HEK293 (cell line): ENCODE measurements at regions not wholly inside any gene's neighbourhood (a gene's known extent, or its start where the extent isn't known, plus 50 kb on each side); places are given as distances from the start of the nearest gene placed in this dataset.

ENCODE experiments used
- FEZF1 ChIP-seq: fragments of 450-650 bp; formaldehyde crosslinking; IDR thresholded peaks from 2 replicates; pipeline ENCODE4 v1.5.1; 2016; ENCODE audit warnings: missing biosample characterization, missing genetic modification characterization
- ZNF366 ChIP-seq: fragments of 450-650 bp; formaldehyde crosslinking; conservative IDR thresholded peaks from 2 replicates; pipeline ENCODE4 v1.5.1; 2016; ENCODE audit warnings: missing biosample characterization, missing genetic modification characterization
- ZNF416 ChIP-seq: fragments of 450-650 bp; formaldehyde crosslinking; IDR thresholded peaks from 2 replicates; pipeline ENCODE4 v1.5.1; 2016; ENCODE audit warnings: missing biosample characterization, missing genetic modification characterization
- ZNF423 ChIP-seq: fragments of 450-650 bp; formaldehyde crosslinking; IDR thresholded peaks from 2 replicates; pipeline ENCODE4 v1.5.1; 2016; ENCODE audit warnings: missing biosample characterization, missing genetic modification characterization
- TF ChIP-seq, protein P1 (sequence below): fragments of 450-650 bp; formaldehyde crosslinking; IDR thresholded peaks from 2 replicates; pipeline ENCODE4 v1.5.1; 2016; ENCODE audit warnings: missing biosample characterization, missing genetic modification characterization
- TF ChIP-seq, protein P2 (sequence below): fragments of 450-650 bp; formaldehyde crosslinking; IDR thresholded peaks from 2 replicates; pipeline ENCODE4 v1.5.1; 2016; ENCODE audit warnings: missing biosample characterization, missing genetic modification characterization

DNA sequence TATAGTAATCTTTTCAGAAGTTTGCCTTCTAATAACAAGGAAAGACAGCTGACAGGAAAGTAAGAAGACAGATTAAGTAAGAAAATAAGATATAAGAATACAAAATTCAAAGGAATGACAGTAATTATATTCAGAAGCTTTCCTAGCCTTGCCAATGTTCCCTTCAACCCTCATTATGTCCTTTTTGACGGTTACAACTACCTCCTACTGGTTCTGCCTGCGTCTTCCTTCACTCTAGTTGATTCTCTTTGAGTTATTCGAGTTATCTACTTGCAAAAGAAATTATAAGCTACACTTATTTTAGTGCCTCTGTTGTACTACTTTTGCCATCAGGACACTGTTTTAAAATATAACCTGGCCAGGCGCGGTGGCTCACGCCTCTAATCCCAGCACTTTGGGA lies 218.9 kb upstream of the GYPC start:
- TF ChIP-seq ZNF423 (tag by site-specific recombination) (no peak), ZNF416 (tag by site-specific recombination) (no peak), ZNF366 (no peak), FEZF1 (no peak)
- TF ChIP-seq, protein P1, sequence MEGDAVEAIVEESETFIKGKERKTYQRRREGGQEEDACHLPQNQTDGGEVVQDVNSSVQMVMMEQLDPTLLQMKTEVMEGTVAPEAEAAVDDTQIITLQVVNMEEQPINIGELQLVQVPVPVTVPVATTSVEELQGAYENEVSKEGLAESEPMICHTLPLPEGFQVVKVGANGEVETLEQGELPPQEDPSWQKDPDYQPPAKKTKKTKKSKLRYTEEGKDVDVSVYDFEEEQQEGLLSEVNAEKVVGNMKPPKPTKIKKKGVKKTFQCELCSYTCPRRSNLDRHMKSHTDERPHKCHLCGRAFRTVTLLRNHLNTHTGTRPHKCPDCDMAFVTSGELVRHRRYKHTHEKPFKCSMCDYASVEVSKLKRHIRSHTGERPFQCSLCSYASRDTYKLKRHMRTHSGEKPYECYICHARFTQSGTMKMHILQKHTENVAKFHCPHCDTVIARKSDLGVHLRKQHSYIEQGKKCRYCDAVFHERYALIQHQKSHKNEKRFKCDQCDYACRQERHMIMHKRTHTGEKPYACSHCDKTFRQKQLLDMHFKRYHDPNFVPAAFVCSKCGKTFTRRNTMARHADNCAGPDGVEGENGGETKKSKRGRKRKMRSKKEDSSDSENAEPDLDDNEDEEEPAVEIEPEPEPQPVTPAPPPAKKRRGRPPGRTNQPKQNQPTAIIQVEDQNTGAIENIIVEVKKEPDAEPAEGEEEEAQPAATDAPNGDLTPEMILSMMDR (tag by site-specific recombination) = no peak
- TF ChIP-seq, protein P2, sequence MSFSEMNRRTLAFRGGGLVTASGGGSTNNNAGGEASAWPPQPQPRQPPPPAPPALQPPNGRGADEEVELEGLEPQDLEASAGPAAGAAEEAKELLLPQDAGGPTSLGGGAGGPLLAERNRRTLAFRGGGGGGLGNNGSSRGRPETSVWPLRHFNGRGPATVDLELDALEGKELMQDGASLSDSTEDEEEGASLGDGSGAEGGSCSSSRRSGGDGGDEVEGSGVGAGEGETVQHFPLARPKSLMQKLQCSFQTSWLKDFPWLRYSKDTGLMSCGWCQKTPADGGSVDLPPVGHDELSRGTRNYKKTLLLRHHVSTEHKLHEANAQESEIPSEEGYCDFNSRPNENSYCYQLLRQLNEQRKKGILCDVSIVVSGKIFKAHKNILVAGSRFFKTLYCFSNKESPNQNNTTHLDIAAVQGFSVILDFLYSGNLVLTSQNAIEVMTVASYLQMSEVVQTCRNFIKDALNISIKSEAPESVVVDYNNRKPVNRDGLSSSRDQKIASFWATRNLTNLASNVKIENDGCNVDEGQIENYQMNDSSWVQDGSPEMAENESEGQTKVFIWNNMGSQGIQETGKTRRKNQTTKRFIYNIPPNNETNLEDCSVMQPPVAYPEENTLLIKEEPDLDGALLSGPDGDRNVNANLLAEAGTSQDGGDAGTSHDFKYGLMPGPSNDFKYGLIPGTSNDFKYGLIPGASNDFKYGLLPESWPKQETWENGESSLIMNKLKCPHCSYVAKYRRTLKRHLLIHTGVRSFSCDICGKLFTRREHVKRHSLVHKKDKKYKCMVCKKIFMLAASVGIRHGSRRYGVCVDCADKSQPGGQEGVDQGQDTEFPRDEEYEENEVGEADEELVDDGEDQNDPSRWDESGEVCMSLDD = no peak
